OCI-LY7 (cell line): ENCODE measurements at regions not wholly inside any gene's neighbourhood (a gene's known extent, or its start where the extent isn't known, plus 50 kb on each side); places are given as distances from the start of the nearest gene placed in this dataset.

Experiments
- BruUV-seq: library from RNA; stranded (reverse); fragments of 400-500 nt; replicated peaks from 2 replicates; lab custom pipeline; 2021; lab: Mats Ljungman, UMichigan
- CTCF ChIA-PET: fragments of 300-600 bp; sonication (Branson Sonifier 250); formaldehyde crosslinking; loops from one replicate; lab custom pipeline; 2022; ENCODE audit warnings: antibody characterized with exemption; ENCODE audit not compliant: unreplicated experiment; lab: Charles Lee
- POLR2A ChIA-PET: fragments of 300-600 bp; sonication (Branson Sonifier 250); formaldehyde crosslinking; loops from one replicate; lab custom pipeline; 2022; ENCODE audit warnings: antibody characterized with exemption; lab: Charles Lee
- DNase-seq: peaks from one replicate; pipeline ENCODE4 v3.0.0-alpha.2; 2015; ENCODE audit warnings: low spot score
- H2AFZ ChIP-seq: fragments of 200-600 bp; sonication (generic), shearing (Covaris generic); 2 replicates; pipeline ENCODE4 v1.6.1; 2014; ENCODE audit warnings: mild to moderate bottlenecking, antibody characterized with exemption, low read length, moderate library complexity
- H3K27ac ChIP-seq: fragments of 200-600 bp; sonication (generic); 2 replicates; pipeline ENCODE4 v1.5.1; 2014; ENCODE audit warnings: mixed run types, low read depth, mild to moderate bottlenecking, moderate library complexity, low read length, inconsistent platforms; ENCODE audit not compliant: poor library complexity, severe bottlenecking
- H3K36me3 ChIP-seq: fragments of 200-600 bp; sonication (generic); 2 replicates; pipeline ENCODE4 v1.6.1; 2014; ENCODE audit warnings: mild to moderate bottlenecking, antibody characterized with exemption, low read length, moderate library complexity, mixed read lengths; ENCODE audit not compliant: insufficient read depth
- H3K4me1 ChIP-seq: fragments of 200-600 bp; sonication (generic); 2 replicates; pipeline ENCODE4 v1.5.1; 2014; ENCODE audit warnings: mild to moderate bottlenecking, low read length; ENCODE audit not compliant: insufficient read depth, poor library complexity, severe bottlenecking
- H3K4me2 ChIP-seq: fragments of 200-600 bp; sonication (generic); 2 replicates; pipeline ENCODE4 v1.6.1; 2014; ENCODE audit warnings: mild to moderate bottlenecking, low read length
- H3K4me3 ChIP-seq: fragments of 200-600 bp; sonication (generic); 2 replicates; pipeline ENCODE4 v1.5.1; 2014; ENCODE audit warnings: mild to moderate bottlenecking, low read depth, low read length; ENCODE audit not compliant: poor library complexity, severe bottlenecking
- H3K79me2 ChIP-seq: fragments of 200-600 bp; sonication (generic); 2 replicates; pipeline ENCODE4 v1.6.1; 2016; ENCODE audit warnings: low read depth, mild to moderate bottlenecking, low read length, moderate library complexity, mixed read lengths; ENCODE audit not compliant: insufficient read depth
- H3K9me2 ChIP-seq: fragments of 200-600 bp; sonication (generic); 2 replicates; pipeline ENCODE4 v1.6.1; 2016; ENCODE audit warnings: mild to moderate bottlenecking, low read length, mixed read lengths; ENCODE audit not compliant: insufficient read depth
- H3K9me3 ChIP-seq: fragments of 200-600 bp; sonication (generic); 2 replicates; pipeline ENCODE4 v1.6.1; 2014; ENCODE audit warnings: mild to moderate bottlenecking, mixed run types, low read length, mixed read lengths
- H4K20me1 ChIP-seq: fragments of 200-600 bp; sonication (generic); 2 replicates; pipeline ENCODE4 v1.6.1; 2014; ENCODE audit warnings: mild to moderate bottlenecking, antibody characterized with exemption, low read length, moderate library complexity, mixed read lengths; ENCODE audit not compliant: insufficient read depth
- EZH2phosphoT487 ChIP-seq: fragments of 200-600 bp; sonication (generic); IDR thresholded peaks from 2 replicates; pipeline ENCODE4 v1.6.1; 2018; ENCODE audit warnings: low read depth, borderline replicate concordance, mild to moderate bottlenecking, mixed run types, antibody characterized with exemption, low read length, moderate library complexity, mixed read lengths
- intact Hi-C: fragments of 100-400 bp; cut with micrococcal nuclease; formaldehyde crosslinking; loops from one replicate; pipeline ENCODE4 v1.10.0; 2022; ENCODE audit not compliant: unreplicated experiment
- TF ChIP-seq, protein P1 (sequence below): fragments of 200-600 bp; sonication (generic); conservative IDR thresholded peaks from 2 replicates; pipeline ENCODE4 v1.5.1; 2014; ENCODE audit warnings: mild to moderate bottlenecking, antibody characterized with exemption, low read length, moderate library complexity, mixed read lengths

DNA sequence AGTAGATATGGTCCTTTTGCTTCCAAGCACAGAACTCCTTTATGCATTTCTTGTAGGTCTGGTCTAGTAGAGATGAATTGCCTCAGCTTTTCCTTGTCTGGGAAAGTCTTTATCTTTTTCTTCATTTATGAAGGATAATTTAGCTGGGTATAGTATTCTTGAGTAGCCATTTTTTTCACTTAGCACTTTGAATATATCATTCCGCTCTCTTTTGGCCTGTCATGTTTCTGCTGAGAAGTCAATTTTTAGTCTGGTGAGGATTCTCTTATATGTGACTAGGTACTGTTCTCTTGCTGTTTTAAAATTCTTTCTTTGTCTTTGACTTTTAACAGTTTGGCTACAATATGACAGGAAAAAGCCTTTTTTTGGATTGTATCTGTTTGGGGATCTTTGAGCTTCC lies 68.6 kb upstream of the IMMP2L start:
- H3K36me3 ChIP-seq: no peaks in the 10 kb centered on the region
- TF ChIP-seq, protein P1, sequence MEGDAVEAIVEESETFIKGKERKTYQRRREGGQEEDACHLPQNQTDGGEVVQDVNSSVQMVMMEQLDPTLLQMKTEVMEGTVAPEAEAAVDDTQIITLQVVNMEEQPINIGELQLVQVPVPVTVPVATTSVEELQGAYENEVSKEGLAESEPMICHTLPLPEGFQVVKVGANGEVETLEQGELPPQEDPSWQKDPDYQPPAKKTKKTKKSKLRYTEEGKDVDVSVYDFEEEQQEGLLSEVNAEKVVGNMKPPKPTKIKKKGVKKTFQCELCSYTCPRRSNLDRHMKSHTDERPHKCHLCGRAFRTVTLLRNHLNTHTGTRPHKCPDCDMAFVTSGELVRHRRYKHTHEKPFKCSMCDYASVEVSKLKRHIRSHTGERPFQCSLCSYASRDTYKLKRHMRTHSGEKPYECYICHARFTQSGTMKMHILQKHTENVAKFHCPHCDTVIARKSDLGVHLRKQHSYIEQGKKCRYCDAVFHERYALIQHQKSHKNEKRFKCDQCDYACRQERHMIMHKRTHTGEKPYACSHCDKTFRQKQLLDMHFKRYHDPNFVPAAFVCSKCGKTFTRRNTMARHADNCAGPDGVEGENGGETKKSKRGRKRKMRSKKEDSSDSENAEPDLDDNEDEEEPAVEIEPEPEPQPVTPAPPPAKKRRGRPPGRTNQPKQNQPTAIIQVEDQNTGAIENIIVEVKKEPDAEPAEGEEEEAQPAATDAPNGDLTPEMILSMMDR: no peak
- TF ChIP-seq EZH2phosphoT487: no peak
- ChIA-PET POLR2A (interaction anchor here (0.7 kb wide), 1 partner anchor 150 kb away, joined by 3 read pairs; no protein-coding TSS in a partner anchor), CTCF (no interaction called here)
- peaks cover 7% of the 10 kb centered on the region; the same call in 1 of the 2 replicates for H3K9me3 ChIP-seq
- H3K79me2 ChIP-seq: no peaks in the 10 kb centered on the region
- no peaks in the 10 kb centered on the region for H3K4me1 ChIP-seq
- BruUV-seq: no TSS peak
- H2AFZ ChIP-seq: no peak overlapping the region
- no peaks in the 10 kb centered on the region for H4K20me1 ChIP-seq
- H3K27ac ChIP-seq: no peak overlapping the region
- H3K9me2 ChIP-seq: no peaks in the 10 kb centered on the region
- intact Hi-C loops: no loop called here
- DNase-seq: no peak
- H3K4me2 ChIP-seq: no peak overlapping the region
- H3K4me3 ChIP-seq: no peak overlapping the region

DNA sequence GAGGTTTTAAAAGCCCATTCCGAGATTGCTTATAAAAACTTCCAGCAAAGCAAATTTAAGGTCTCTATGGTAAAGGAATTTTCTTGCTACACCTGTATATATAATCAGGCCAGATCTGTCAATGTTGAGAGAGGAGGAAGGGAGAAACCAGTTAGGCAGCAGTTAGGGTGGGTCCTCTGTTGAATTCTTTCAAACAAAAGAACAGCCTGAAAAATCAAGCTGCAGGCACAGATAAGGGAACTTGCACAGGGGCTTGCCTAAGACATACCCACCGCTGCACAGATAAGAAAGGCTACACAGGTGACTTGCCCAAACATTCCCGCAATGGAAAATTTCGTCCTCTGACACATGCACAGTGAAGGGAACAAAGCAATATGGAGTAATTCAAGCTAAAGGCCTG lies 59.8 kb upstream of the IMMP2L start:
- no peaks in the 10 kb centered on the region for H3K79me2 ChIP-seq
- no peak overlapping the region for H3K4me2 ChIP-seq
- no peaks in the 10 kb centered on the region for H4K20me1 ChIP-seq
- H3K4me1 ChIP-seq: no peaks in the 10 kb centered on the region
- ChIA-PET POLR2A (no interaction called here), CTCF (no interaction called here)
- intact Hi-C loops: no loop called here
- no peaks in the 10 kb centered on the region for H3K36me3 ChIP-seq
- no peak overlapping the region for H2AFZ ChIP-seq
- no peaks in the 10 kb centered on the region for H3K9me2 ChIP-seq
- no peak overlapping the region for H3K4me3 ChIP-seq
- BruUV-seq: no TSS peak
- no peak for TF ChIP-seq EZH2phosphoT487
- TF ChIP-seq, protein P1: no peak
- no peaks in the 10 kb centered on the region for H3K9me3 ChIP-seq
- DNase-seq: no peak
- H3K27ac ChIP-seq: no peak overlapping the region
